Choroid plexus epithelial cell (primary cell): ENCODE measurements at regions not wholly inside any gene's neighbourhood (a gene's known extent, or its start where the extent isn't known, plus 50 kb on each side); places are given as distances from the start of the nearest gene placed in this dataset.

Source experiments
- DNase-seq: peaks from one replicate; pipeline ENCODE4 v3.0.0-alpha.2; 2010; ENCODE audit warnings: low read depth
- H3K4me3 ChIP-seq: 2 replicates; pipeline ENCODE4 v1.5.1; 2011; ENCODE audit warnings: low read depth, mild to moderate bottlenecking, control low read depth, low read length, moderate library complexity
- CTCF ChIP-seq: conservative IDR thresholded peaks from 2 replicates; pipeline ENCODE4 v1.5.1; 2011; ENCODE audit warnings: low read depth, mild to moderate bottlenecking, control low read depth, inconsistent platforms, low read length, moderate library complexity

GRCh38 chr12:38961683-38962082 lies 56.3 kb upstream of the CPNE8 start:
- no peak for TF ChIP-seq CTCF
- H3K4me3 ChIP-seq: no peak overlapping the region
- no peak for DNase-seq

- TF ChIP-seq CTCF: no peak
- DNase-seq: no peak
- no peak overlapping the region for H3K4me3 ChIP-seq
Measured at GRCh38 chr12:38961012-38961411, 55.6 kb upstream of the CPNE8 start.

- TF ChIP-seq CTCF: no peak
- DNase-seq: no peak
- H3K4me3 ChIP-seq: no peak overlapping the region
Measured at GRCh38 chr12:38956337-38956736, 50.9 kb upstream of the CPNE8 start.
